HEK293T (cell line): ENCODE measurements at regions not wholly inside any gene's neighbourhood (a gene's known extent, or its start where the extent isn't known, plus 50 kb on each side); places are given as distances from the start of the nearest gene placed in this dataset.

Source experiments
- ARNT ChIP-seq: fragments of 450-650 bp; IDR thresholded peaks from 2 replicates; pipeline ENCODE4 v1.6.1; 2017; ENCODE audit warnings: mild to moderate bottlenecking
- BHLHE40 ChIP-seq: fragments of 450-650 bp; IDR thresholded peaks from 2 replicates; pipeline ENCODE4 v1.6.1; 2016; ENCODE audit warnings: mild to moderate bottlenecking, moderate library complexity, borderline replicate concordance
- CTBP1 ChIP-seq: fragments of 450-650 bp; IDR thresholded peaks from 2 replicates; pipeline ENCODE4 v1.6.1; 2016; ENCODE audit warnings: borderline replicate concordance
- FOXM1 ChIP-seq: fragments of 450-650 bp; IDR thresholded peaks from 2 replicates; pipeline ENCODE4 v1.6.1; 2017; ENCODE audit warnings: mild to moderate bottlenecking, borderline replicate concordance
- HDGF ChIP-seq: fragments of 450-650 bp; IDR thresholded peaks from 2 replicates; pipeline ENCODE4 v1.6.1; 2017; ENCODE audit warnings: antibody characterized with exemption, borderline replicate concordance
- NFRKB ChIP-seq: fragments of 450-650 bp; IDR thresholded peaks from 2 replicates; pipeline ENCODE4 v1.6.1; 2016; ENCODE audit warnings: mild to moderate bottlenecking, moderate library complexity
- PKNOX1 ChIP-seq: fragments of 450-650 bp; IDR thresholded peaks from 2 replicates; pipeline ENCODE4 v1.6.1; 2016
- SP1 ChIP-seq: fragments of 450-650 bp; IDR thresholded peaks from 2 replicates; pipeline ENCODE4 v1.6.1; 2017
- SUZ12 ChIP-seq: fragments of 450-650 bp; IDR thresholded peaks from 2 replicates; pipeline ENCODE4 v1.6.1; 2016; ENCODE audit warnings: mild to moderate bottlenecking

- TF ChIP-seq ARNT: no peak
- no peak for TF ChIP-seq SUZ12
- TF ChIP-seq FOXM1: no peak
- TF ChIP-seq CTBP1: no peak
- TF ChIP-seq BHLHE40: no peak
- no peak for TF ChIP-seq PKNOX1
- no peak for TF ChIP-seq NFRKB
- TF ChIP-seq HDGF: no peak
- TF ChIP-seq SP1: no peak
These were observed 125.9 kb upstream of the ADAMTSL1 start for GRCh38 chr9:18348083-18348475.
